SU-DHL-6 (cell line): ENCODE measurements at regions not wholly inside any gene's neighbourhood (a gene's known extent, or its start where the extent isn't known, plus 50 kb on each side); places are given as distances from the start of the nearest gene placed in this dataset.

Source experiments
- H2AFZ ChIP-seq: fragments of 200-600 bp; sonication (generic); 2 replicates; pipeline ENCODE4 v1.6.1; 2014; ENCODE audit warnings: low read depth, mild to moderate bottlenecking, moderate library complexity, mixed read lengths, antibody characterized with exemption, low read length; ENCODE audit not compliant: severe bottlenecking
- H3F3A ChIP-seq: fragments of 200-600 bp; shearing (Covaris generic); 2 replicates; pipeline ENCODE4 v1.6.0; 2016; ENCODE audit warnings: antibody characterized with exemption, mild to moderate bottlenecking; ENCODE audit not compliant: insufficient read depth
- H3K27ac ChIP-seq: fragments of 200-600 bp; sonication (generic); 2 replicates; pipeline ENCODE4 v1.5.1; 2016; ENCODE audit warnings: low read depth, mild to moderate bottlenecking, low read length, moderate library complexity, mixed read lengths
- H3K27me3 ChIP-seq: fragments of 200-600 bp; sonication (generic), shearing (Covaris generic); 2 replicates; pipeline ENCODE4 v1.6.0; 2014; ENCODE audit warnings: mild to moderate bottlenecking, low read length
- H3K36me3 ChIP-seq: fragments of 200-600 bp; sonication (generic); 2 replicates; pipeline ENCODE4 v1.6.1; 2014; ENCODE audit warnings: mild to moderate bottlenecking, low read length, mixed read lengths
- H3K4me2 ChIP-seq: fragments of 300-600, 200-600 bp; shearing (Covaris generic), sonication (generic); 2 replicates; pipeline ENCODE4 v1.6.0; 2014; ENCODE audit warnings: low read length, low read depth, mild to moderate bottlenecking; ENCODE audit not compliant: poor library complexity, severe bottlenecking
- H3K4me3 ChIP-seq: fragments of 200-600 bp; sonication (generic); 2 replicates; pipeline ENCODE4 v1.5.1; 2014; ENCODE audit warnings: antibody characterized with exemption, low read length, mild to moderate bottlenecking, mixed read lengths; ENCODE audit not compliant: insufficient read depth, poor library complexity, severe bottlenecking
- H3K79me2 ChIP-seq: fragments of 200-600 bp; sonication (generic); 2 replicates; pipeline ENCODE4 v1.6.1; 2014; ENCODE audit warnings: mild to moderate bottlenecking, low read length, moderate library complexity; ENCODE audit not compliant: insufficient read depth
- H3K9ac ChIP-seq: fragments of 200-600 bp; sonication (generic); 2 replicates; pipeline ENCODE4 v1.7.0; 2014; ENCODE audit warnings: mild to moderate bottlenecking, low read length
- H3K9me2 ChIP-seq: fragments of 200-600 bp; sonication (generic); replicated peaks from 2 replicates; pipeline ENCODE4 v1.6.1; 2014; ENCODE audit warnings: low read length; ENCODE audit not compliant: insufficient read depth
- H3K9me3 ChIP-seq: fragments of 200-600 bp; sonication (generic); 2 replicates; pipeline ENCODE4 v1.6.1; 2014; ENCODE audit warnings: low read length, mixed read lengths; ENCODE audit not compliant: insufficient read depth
- H4K20me1 ChIP-seq: fragments of 200-600 bp; sonication (generic); 2 replicates; pipeline ENCODE4 v1.6.1; 2014; ENCODE audit warnings: low read depth, mild to moderate bottlenecking, antibody characterized with exemption, low read length, moderate library complexity, mixed read lengths
- EZH2phosphoT487 ChIP-seq: fragments of 200-600 bp; sonication (generic), shearing (Covaris generic); conservative IDR thresholded peaks from 2 replicates; pipeline ENCODE4 v1.6.1; 2018; ENCODE audit warnings: mild to moderate bottlenecking, antibody characterized with exemption, low read length, moderate library complexity, mixed read lengths
- TF ChIP-seq, protein P1 (sequence below): fragments of 200-600 bp; sonication (generic); IDR thresholded peaks from one replicate; pipeline ENCODE4 v1.5.1; 2017; ENCODE audit warnings: antibody characterized with exemption, mild to moderate bottlenecking, low read length, moderate library complexity; ENCODE audit not compliant: insufficient read depth, poor library complexity, severe bottlenecking

DNA sequence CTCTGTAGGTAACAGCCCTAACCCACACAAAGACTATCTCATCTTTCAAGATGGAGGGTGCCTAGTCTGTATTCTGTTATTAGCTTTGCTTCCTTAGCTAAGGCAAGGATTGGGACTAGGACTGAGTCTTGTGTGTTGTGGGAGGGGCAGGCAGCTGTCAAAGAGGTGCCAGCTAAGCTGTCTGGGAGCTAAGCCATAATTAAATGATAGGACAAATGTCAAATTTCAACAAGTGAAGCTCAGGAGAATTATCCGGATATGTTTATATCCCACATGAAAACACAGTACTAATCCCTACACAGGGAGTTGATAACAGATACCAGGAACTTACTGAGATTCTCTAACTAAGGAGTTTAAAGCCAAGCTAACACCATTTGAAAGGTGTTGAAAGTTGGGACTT is 70.5 kb upstream of the NGF start:
- no peaks in the 10 kb centered on the region for H3K27me3 ChIP-seq
- H3K9ac ChIP-seq, result no peak overlapping the region
- H3K9me3 ChIP-seq, result no peaks in the 10 kb centered on the region
- no peak overlapping the region for H3K4me3 ChIP-seq
- H3K79me2 ChIP-seq, result no peaks in the 10 kb centered on the region
- no peak overlapping the region for H2AFZ ChIP-seq
- TF ChIP-seq, protein P1, sequence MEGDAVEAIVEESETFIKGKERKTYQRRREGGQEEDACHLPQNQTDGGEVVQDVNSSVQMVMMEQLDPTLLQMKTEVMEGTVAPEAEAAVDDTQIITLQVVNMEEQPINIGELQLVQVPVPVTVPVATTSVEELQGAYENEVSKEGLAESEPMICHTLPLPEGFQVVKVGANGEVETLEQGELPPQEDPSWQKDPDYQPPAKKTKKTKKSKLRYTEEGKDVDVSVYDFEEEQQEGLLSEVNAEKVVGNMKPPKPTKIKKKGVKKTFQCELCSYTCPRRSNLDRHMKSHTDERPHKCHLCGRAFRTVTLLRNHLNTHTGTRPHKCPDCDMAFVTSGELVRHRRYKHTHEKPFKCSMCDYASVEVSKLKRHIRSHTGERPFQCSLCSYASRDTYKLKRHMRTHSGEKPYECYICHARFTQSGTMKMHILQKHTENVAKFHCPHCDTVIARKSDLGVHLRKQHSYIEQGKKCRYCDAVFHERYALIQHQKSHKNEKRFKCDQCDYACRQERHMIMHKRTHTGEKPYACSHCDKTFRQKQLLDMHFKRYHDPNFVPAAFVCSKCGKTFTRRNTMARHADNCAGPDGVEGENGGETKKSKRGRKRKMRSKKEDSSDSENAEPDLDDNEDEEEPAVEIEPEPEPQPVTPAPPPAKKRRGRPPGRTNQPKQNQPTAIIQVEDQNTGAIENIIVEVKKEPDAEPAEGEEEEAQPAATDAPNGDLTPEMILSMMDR, result no peak
- no peak for TF ChIP-seq EZH2phosphoT487
- H3F3A ChIP-seq, result no peaks in the 10 kb centered on the region
- H3K4me2 ChIP-seq, result no peak overlapping the region
- no peaks in the 10 kb centered on the region for H3K36me3 ChIP-seq
- no peak overlapping the region for H3K27ac ChIP-seq
- H4K20me1 ChIP-seq, result no peaks in the 10 kb centered on the region
- no peaks in the 10 kb centered on the region for H3K9me2 ChIP-seq

DNA sequence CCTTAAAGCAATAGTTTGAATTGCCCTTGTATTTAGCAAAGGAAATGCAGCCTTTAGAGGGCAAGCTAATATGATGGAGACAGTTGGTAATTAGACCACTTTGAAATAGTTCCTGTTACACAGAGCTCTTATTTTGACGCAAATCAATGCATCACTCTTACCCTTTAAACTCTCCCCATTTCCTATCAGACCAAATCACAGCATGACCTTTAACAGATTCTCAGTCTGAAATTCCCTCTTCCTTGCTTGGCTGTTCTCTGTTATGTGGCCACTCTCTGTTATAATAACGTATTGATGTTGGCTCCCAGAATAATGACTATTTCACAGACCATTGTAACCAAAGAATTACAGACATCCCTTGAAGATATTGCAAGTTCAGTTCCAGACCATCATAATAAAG is 66.9 kb upstream of the NGF start:
- H3K9me2 ChIP-seq, result no peaks in the 10 kb centered on the region
- H4K20me1 ChIP-seq, result no peaks in the 10 kb centered on the region
- H3K4me2 ChIP-seq, result no peak overlapping the region
- no peak overlapping the region for H2AFZ ChIP-seq
- H3K9me3 ChIP-seq, result no peaks in the 10 kb centered on the region
- TF ChIP-seq, protein P1, result no peak
- no peak for TF ChIP-seq EZH2phosphoT487
- no peak overlapping the region for H3K9ac ChIP-seq
- H3K27ac ChIP-seq, result no peak overlapping the region
- no peaks in the 10 kb centered on the region for H3F3A ChIP-seq
- no peaks in the 10 kb centered on the region for H3K79me2 ChIP-seq
- no peaks in the 10 kb centered on the region for H3K27me3 ChIP-seq
- H3K36me3 ChIP-seq, result no peaks in the 10 kb centered on the region
- H3K4me3 ChIP-seq, result no peak overlapping the region

DNA sequence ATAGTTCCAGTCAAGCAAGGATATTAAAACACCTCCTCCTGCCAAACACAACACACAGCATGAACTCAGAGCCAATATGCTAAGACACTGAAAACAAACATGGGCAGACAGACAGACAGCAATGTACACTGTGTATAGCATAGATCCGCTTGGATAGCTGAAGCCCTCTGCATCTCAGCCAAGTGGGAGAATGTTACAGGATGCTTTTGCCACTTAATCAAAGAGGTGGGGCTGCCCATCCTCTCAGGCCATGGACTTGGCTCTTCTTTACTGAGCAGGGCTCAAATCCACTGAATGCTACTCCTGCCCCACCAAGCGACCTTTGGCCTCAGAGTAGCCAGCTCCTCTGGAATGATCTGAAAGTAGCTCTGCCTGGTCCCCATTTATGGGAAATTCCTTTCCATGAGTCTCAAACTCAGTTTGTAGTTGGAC is 64.7 kb upstream of the NGF start:
- Histone ChIP-seq H3K4me2 (no peak overlapping the region), H4K20me1 (no peaks in the 10 kb centered on the region), H3K36me3 (no peaks in the 10 kb centered on the region)

More for the DNA sequence above, 64.7 kb upstream of the NGF start:
- H3K9me2 ChIP-seq, result no peaks in the 10 kb centered on the region
- no peaks in the 10 kb centered on the region for H3F3A ChIP-seq
- H3K27me3 ChIP-seq, result no peaks in the 10 kb centered on the region
- TF ChIP-seq, protein P1, result no peak
- TF ChIP-seq EZH2phosphoT487, result no peak
- no peak overlapping the region for H2AFZ ChIP-seq
- H3K4me3 ChIP-seq, result no peak overlapping the region
- no peak overlapping the region for H3K9ac ChIP-seq
- no peak overlapping the region for H3K27ac ChIP-seq
- no peaks in the 10 kb centered on the region for H3K9me3 ChIP-seq
- no peaks in the 10 kb centered on the region for H3K79me2 ChIP-seq
